BE2C (cell line): ENCODE measurements at regions not wholly inside any gene's neighbourhood (a gene's known extent, or its start where the extent isn't known, plus 50 kb on each side); places are given as distances from the start of the nearest gene placed in this dataset.

Experiments used
- DNase-seq: peaks from one replicate; pipeline ENCODE4 v3.0.0-alpha.2; 2020
- H3K27me3 ChIP-seq: fragments of 250-450 bp; sonication (Bioruptor Pico); 2 replicates; pipeline ENCODE4 v1.5.1; 2020; ENCODE audit warnings: mild to moderate bottlenecking
- H3K36me3 ChIP-seq: fragments of 250-450 bp; sonication (Bioruptor Pico); 2 replicates; pipeline ENCODE4 v1.5.1; 2020; ENCODE audit warnings: mild to moderate bottlenecking
- H3K4me1 ChIP-seq: fragments of 250-450 bp; sonication (Bioruptor Pico); 2 replicates; pipeline ENCODE4 v1.5.1; 2020
- H3K4me3 ChIP-seq: 2 replicates; pipeline ENCODE4 v1.5.1; 2011; ENCODE audit warnings: low read depth, low read length
- H3K9me3 ChIP-seq: fragments of 250-450 bp; sonication (Bioruptor Pico); 2 replicates; pipeline ENCODE4 v1.5.1; 2020
- TF ChIP-seq, protein P1 (sequence below): IDR thresholded peaks from 2 replicates; pipeline ENCODE4 v1.5.1; 2012; ENCODE audit warnings: mild to moderate bottlenecking, low read depth, low read length

DNA sequence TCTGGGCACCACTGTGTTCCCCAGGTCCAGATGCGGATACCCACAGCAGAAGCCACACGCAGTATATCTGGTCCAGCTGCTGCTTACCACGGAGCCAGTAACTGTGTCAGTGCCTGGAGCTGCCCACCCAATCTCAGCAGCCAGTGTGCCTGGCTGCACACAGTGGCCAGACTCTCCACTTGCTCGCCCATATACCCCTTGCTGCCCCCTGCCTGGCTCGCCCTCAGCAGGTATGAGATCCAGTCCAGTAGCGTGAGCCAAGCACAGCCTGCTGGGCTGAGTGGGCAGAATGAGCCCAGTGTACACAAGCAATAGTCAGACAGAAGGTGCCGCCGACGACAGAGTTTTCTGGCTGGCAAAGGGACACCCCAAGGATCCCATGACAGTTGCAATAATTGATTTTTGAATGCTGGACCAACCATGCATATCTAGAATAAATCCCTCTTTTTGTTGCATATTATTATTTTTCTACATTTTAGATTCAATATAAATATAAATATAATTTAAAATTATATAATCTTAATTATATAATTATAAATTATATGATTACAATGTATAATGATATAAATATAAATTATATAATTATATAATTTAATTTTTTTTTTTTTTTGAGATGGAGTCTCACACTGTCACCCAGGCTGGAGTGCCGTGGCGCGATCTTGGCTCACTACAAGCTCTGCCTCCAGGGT, 918.8 kb upstream of the MIR17HG start:
- Histone ChIP-seq H3K4me1 (peaks cover 11% of the 10 kb centered on the region), H3K4me3 (no peak overlapping the region), H3K9me3 (no peaks in the 10 kb centered on the region), H3K27me3 (no peaks in the 10 kb centered on the region), H3K36me3 (no peaks in the 10 kb centered on the region)
- TF ChIP-seq, protein P1, sequence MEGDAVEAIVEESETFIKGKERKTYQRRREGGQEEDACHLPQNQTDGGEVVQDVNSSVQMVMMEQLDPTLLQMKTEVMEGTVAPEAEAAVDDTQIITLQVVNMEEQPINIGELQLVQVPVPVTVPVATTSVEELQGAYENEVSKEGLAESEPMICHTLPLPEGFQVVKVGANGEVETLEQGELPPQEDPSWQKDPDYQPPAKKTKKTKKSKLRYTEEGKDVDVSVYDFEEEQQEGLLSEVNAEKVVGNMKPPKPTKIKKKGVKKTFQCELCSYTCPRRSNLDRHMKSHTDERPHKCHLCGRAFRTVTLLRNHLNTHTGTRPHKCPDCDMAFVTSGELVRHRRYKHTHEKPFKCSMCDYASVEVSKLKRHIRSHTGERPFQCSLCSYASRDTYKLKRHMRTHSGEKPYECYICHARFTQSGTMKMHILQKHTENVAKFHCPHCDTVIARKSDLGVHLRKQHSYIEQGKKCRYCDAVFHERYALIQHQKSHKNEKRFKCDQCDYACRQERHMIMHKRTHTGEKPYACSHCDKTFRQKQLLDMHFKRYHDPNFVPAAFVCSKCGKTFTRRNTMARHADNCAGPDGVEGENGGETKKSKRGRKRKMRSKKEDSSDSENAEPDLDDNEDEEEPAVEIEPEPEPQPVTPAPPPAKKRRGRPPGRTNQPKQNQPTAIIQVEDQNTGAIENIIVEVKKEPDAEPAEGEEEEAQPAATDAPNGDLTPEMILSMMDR: no peak
- no peak for DNase-seq

DNA sequence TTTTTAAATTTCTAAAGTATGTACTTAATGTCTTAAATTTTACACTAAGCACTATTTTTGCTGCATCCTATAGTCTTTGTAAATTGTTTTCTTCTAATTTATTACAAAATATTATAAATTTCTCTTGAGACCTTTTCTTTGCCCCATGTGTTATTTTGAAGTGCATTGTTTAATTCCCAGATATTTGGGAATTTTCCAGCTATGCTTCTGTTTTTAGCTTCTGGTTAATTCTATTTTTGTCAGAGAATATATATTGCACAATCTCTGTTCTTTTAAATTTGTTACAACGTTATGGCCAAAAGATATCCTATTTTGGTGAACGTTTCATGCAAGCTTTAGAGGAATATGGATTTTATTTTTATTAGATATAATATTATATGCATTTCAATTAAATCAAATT, 917.4 kb upstream of the MIR17HG start:
- TF ChIP-seq, protein P1: no peak
- Histone ChIP-seq H3K9me3 (no peaks in the 10 kb centered on the region), H3K4me1 (peaks cover 11% of the 10 kb centered on the region), H3K27me3 (no peaks in the 10 kb centered on the region), H3K36me3 (no peaks in the 10 kb centered on the region), H3K4me3 (no peak overlapping the region)
- DNase-seq: no peak

- Histone ChIP-seq H3K9me3 (no peaks in the 10 kb centered on the region), H3K4me3 (no peak overlapping the region), H3K4me1 (no peaks in the 10 kb centered on the region; the same call in 1 of the 2 replicates), H3K27me3 (no peaks in the 10 kb centered on the region), H3K36me3 (no peaks in the 10 kb centered on the region)
- DNase-seq: no peak
- TF ChIP-seq, protein P1: no peak
Observed at GRCh38 chr13:90436697-90437096, 910.8 kb upstream of the MIR17HG start.

GRCh38 chr13:90438576-90438975, 908.9 kb upstream of the MIR17HG start:
- no peak for DNase-seq
- no peaks in the 10 kb centered on the region for H3K9me3 ChIP-seq
- H3K27me3 ChIP-seq: no peaks in the 10 kb centered on the region
- no peaks in the 10 kb centered on the region for H3K4me1 ChIP-seq
- H3K4me3 ChIP-seq: no peak overlapping the region
- H3K36me3 ChIP-seq: no peaks in the 10 kb centered on the region
- TF ChIP-seq, protein P1: no peak

- TF ChIP-seq, protein P1: no peak
- DNase-seq: no peak
- H3K4me1 ChIP-seq: no peaks in the 10 kb centered on the region
- no peaks in the 10 kb centered on the region for H3K27me3 ChIP-seq
- no peaks in the 10 kb centered on the region for H3K9me3 ChIP-seq
- H3K4me3 ChIP-seq: no peak overlapping the region
- H3K36me3 ChIP-seq: no peaks in the 10 kb centered on the region
Observed at GRCh38 chr13:90443268-90443667, 904.2 kb upstream of the MIR17HG start.

- Histone ChIP-seq H3K4me1 (no peaks in the 10 kb centered on the region), H3K27me3 (no peaks in the 10 kb centered on the region), H3K36me3 (no peaks in the 10 kb centered on the region), H3K4me3 (no peak overlapping the region), H3K9me3 (no peaks in the 10 kb centered on the region)
- TF ChIP-seq, protein P1: no peak
- DNase-seq: no peak
Observed at GRCh38 chr13:90444232-90444631, 903.3 kb upstream of the MIR17HG start.
